ENCODE measurements at regions not wholly inside any gene's neighbourhood (a gene's known extent, or its start where the extent isn't known, plus 50 kb on each side); places are given as distances from the start of the nearest gene placed in this dataset.
"Not testable (repeated sequence)": the region's sequence is repeated elsewhere in the genome, so short reads cannot be mapped to it uniquely, and the experiment has no call there.

DNA sequence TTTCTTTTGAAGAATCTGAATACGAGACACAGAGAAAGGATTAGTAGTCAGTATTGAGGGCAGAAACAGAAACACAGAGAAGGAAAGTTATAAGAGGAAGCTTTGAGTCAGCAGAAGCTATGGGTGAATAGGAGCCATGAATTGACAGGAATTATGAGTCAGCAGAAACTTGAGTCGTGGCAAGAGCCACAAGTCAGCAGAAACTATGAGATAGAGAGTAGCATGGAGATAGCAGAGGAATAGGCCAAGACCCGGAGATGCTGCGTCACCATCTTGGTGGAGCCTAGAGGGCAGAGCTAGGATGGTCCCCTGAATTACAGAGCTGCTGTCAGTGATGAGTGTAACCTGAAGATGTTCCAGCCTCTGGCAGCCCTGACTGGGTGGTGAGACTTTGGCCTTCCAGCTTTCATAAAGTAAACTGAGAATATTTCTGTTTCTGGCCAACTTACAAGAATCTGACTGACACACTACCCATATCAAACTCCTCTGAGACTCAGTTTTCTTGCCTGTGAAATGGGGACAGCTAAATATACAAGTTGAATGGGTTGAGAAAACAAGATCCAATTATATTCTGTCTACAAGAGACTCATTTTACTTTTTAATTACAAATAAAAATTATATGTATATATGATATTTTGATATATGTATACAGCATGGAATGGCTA is 211.8 kb downstream of the NPIPA7 start:
- H3K4me3 ChIP-seq (ENCODE audit: low read depth, low read length); in situ Hi-C loops (cut with HindIII; ENCODE audit: low sequenced_read_pairs); DNase-seq (ENCODE audit: low read depth, low spot score): not testable (repeated sequence)

DNA sequence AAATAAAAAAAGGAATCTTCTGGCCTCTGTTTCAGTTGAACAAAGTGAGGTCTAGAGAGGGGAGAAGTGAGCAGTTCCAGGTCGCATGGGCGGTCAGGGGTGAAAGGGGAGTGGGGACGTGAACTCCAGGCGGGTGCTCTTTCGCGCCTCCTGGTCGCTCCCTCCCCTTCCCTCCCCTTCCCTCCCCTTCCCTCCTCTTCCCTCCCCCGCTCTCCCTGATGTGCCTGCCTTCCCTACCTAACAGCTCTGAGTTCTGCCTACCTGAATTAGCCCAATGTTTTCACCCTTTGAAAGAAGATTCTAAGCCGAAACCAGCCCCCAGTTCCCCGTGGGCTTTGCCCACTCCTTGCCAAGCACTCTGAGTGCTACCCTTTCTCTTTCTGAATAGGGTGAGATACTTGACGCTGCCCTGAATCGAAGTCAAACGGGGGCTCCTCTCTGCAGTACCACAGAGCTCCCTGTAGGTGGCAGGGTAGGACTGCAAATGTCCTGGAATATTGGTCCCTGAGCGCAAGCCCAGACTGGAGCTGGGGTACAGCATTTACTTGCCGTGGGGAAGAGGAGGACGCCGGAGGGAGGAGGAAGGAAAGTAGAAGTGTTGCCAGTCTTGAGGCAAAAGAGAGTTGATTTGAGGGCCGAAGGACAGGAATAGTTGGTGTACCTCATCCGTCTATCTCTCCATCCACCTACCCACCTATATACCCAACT is 214.4 kb downstream of the NPIPA7 start:
- TF ChIP-seq, protein P1, sequence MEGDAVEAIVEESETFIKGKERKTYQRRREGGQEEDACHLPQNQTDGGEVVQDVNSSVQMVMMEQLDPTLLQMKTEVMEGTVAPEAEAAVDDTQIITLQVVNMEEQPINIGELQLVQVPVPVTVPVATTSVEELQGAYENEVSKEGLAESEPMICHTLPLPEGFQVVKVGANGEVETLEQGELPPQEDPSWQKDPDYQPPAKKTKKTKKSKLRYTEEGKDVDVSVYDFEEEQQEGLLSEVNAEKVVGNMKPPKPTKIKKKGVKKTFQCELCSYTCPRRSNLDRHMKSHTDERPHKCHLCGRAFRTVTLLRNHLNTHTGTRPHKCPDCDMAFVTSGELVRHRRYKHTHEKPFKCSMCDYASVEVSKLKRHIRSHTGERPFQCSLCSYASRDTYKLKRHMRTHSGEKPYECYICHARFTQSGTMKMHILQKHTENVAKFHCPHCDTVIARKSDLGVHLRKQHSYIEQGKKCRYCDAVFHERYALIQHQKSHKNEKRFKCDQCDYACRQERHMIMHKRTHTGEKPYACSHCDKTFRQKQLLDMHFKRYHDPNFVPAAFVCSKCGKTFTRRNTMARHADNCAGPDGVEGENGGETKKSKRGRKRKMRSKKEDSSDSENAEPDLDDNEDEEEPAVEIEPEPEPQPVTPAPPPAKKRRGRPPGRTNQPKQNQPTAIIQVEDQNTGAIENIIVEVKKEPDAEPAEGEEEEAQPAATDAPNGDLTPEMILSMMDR (IDR thresholded peaks at IDR 0.05; ENCODE audit: low read depth, low read length), result peak; percentile 49
- DNase-seq (ENCODE audit: low read depth, low spot score), result peak; percentile 0
- in situ Hi-C loops (cut with HindIII; ENCODE audit: low sequenced_read_pairs); H3K4me3 ChIP-seq (ENCODE audit: low read depth, low read length): not testable (repeated sequence)

DNA sequence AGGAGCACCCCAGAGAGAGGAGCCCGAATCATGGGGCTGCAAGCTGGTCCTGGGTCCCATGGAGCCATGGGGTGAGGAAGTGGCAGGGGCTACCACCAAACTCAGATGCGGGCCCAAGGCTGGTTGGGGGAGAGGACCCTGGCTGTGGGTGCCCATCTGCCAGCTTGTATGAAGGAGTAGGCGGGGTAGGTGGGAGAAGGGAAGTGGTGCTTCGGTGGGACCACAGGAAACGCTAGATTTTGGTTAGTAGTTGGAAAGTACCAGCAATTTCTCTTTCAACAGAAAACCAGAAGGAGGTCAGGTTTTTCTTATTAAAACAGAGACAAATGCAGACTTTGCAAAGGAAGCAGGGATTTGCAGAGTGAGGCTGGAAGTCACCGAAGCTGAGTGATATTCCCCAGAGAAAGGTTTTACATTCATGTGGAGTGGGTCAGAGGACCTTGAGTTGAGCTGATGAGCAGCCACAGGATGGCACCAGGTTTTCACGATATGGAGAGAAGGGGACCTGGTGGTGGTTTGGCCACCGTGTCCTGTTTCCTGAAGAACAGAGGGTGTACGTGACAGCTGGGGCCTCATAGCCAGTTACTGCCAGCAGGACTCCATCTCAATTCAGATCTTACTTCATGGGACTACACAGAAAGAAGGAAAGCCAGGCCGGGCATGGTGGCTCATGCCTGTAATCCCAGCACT is 216.2 kb downstream of the NPIPA7 start:
- H3K4me3 ChIP-seq (ENCODE audit: low read depth, low read length); in situ Hi-C loops (cut with HindIII; ENCODE audit: low sequenced_read_pairs); DNase-seq (ENCODE audit: low read depth, low spot score): not testable (repeated sequence)

DNA sequence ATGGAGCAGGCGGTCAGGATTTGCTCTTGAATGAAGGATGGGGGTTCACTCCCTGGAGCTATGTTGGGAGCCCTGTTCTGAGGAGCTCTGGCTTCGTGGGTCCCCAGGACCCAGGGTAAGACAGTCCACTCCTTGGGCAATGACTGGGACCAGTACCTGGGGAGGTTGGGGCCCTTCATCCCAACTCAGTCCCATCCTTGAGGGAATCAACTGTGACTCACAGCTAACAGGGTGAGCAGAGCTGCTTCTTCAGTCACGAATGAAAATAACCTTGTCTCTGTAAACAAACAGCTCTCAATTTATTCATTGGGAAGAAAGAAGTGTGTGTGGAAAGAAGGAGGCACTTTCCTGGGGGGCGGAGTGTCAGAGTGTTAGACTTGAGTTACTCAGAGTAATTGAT is 222.3 kb downstream of the NPIPA7 start:
- in situ Hi-C loops (cut with HindIII; ENCODE audit: low sequenced_read_pairs); H3K4me3 ChIP-seq (ENCODE audit: low read depth, low read length); DNase-seq (ENCODE audit: low read depth, low spot score): not testable (repeated sequence)

DNA sequence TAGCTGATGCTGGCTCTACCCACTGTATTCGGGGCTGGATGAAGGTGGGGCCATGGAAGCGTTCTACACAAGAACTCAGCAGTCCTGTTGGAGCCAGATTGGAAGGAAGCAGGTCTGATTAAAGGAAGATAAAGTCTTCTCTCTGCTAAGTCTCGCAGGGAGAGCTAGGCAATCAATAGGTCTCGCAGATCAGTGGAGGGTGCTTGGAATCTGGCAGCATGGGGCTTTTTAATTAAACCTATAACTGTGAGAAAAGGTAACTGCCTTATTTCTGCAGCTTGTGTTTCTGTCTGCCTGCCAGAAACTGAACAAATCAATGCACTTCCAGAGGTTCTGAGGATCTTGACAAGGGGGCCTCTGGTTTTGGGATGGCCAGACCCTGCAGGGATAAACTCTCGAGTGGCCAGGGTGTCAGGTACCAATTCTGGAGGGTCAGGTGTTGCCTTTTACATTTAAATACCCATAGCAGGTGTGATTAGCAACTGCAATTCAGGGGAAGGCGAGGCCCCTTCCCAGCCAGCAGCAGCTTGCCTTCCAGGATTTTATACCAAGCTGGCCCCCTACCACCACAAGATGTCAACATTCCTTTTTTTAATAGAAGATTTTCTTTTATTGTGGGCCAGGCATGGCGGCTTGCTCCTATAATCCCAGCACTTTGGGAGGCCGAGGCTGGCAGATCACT is 228.6 kb downstream of the NPIPA7 start:
- H3K4me3 ChIP-seq (ENCODE audit: low read depth, low read length); DNase-seq (ENCODE audit: low read depth, low spot score); in situ Hi-C loops (cut with HindIII; ENCODE audit: low sequenced_read_pairs): not testable (repeated sequence)

DNA sequence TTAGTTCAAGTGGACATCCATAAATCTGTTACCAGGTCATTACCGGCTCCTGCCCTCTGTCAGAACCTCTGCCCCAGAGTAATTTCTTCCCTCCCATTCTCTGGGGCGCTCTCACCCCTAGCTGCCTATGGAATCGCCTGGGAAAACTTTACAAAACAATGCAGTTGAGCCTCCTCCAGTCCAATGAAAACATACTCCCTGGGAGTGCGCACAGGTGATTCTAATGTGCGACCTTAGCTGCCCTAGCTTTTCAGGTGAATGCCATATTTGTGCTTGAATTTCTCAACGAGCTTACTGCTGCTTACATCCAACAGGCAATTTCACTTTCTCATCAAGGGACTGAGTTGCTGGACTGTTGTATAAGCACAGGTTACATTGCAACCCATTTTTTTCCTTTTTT is 230.7 kb downstream of the NPIPA7 start:
- in situ Hi-C loops (cut with HindIII; ENCODE audit: low sequenced_read_pairs); DNase-seq (ENCODE audit: low read depth, low spot score); H3K4me3 ChIP-seq (ENCODE audit: low read depth, low read length): not testable (repeated sequence)

DNA sequence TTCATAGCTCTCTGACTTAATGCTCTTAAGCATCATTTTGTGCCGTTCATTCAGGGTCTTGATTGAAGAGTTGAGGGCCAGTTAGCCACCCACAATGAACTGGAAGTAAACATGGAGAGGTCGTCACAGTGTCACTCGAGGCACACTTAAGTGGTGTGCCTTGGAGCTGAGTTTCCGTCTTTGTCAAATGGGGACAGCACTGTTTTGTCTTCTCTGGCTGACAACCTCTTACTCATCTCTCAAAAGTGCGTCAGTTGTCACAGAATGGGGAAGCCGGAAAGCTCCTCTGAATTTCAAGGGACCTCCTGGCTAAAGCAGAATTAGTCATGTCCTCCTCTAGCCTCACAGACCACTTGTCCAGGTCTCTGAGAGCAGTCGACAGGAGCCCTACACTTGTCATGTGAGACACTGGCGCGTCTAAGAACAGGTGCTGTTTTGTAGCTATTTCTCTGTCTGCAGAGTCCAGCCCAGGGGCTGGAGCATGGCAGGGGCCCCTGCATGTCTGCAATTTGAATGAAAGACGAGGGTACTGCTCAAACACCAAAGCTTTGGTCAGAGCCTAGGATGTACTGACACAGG is 231.5 kb downstream of the NPIPA7 start:
- H3K4me3 ChIP-seq (ENCODE audit: low read depth, low read length); DNase-seq (ENCODE audit: low read depth, low spot score); in situ Hi-C loops (cut with HindIII; ENCODE audit: low sequenced_read_pairs): not testable (repeated sequence)

DNA sequence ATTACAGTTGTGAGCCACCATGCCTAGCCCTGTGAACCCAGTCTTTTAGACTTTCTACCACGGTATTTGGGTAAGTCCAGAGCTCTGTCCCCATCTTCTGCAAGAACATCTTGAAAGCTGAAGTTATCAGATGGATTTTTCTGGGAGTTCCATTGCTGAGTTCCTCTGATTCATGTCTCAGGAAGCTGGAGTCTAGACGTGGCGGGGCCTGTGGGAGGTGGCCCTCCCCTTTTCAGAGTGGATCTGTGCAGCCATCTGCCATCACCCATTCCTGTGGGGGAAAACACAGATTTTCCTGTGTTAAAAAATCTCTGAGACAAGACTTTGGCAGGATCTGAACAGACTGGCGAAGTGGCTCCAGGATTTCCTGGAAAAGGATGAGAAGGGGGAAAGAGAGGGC is 234.3 kb downstream of the NPIPA7 start:
- DNase-seq (ENCODE audit: low read depth, low spot score); in situ Hi-C loops (cut with HindIII; ENCODE audit: low sequenced_read_pairs); H3K4me3 ChIP-seq (ENCODE audit: low read depth, low read length): not testable (repeated sequence)

DNA sequence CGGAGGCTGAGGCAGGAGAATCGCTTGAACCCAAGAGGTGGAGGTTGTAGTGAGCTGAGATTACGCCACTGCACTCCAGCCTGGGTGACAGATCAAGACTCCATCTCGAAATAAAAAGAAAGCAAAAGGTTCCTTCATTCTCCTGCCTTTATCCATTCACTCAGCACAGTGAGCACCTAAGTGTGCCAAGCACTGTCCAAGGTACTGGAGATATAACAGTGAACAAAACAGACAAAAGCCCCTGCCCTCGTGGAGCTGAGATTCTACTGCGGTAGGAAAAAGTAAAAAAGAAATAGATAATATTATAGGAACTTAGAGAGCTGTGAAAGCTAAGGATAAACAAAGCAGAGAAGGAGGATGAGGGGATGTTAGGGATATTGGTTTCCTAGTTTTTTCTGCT is 235.5 kb downstream of the NPIPA7 start:
- in situ Hi-C loops (cut with HindIII; ENCODE audit: low sequenced_read_pairs), result not testable (repeated sequence)

DNA sequence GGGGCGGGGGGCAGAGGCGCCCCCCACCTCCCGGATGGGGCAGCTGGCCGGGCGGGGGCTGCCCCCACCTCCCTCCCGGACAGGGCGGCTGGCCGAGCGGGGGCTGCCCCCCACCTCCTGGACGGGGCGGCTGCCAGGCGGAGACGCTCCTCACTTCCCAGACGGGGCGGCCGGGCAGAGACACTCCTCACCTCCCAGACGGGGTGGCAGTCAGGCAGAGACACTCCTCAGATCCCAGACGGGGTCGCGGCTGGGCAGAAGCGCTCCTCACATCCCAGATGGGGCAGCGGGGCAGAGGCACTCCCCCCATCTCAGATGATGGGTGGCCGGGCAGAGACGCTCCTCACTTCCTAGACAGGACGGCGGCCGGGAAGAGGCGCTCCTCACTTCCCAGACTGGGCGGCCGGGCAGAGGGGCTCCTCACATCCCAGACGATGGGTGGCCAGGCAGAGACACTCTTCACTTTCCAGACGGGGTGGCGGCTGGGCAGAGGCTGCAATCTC is 240.1 kb downstream of the NPIPA7 start:
- DNase-seq (ENCODE audit: low read depth, low spot score); H3K4me3 ChIP-seq (ENCODE audit: low read depth, low read length); in situ Hi-C loops (cut with HindIII; ENCODE audit: low sequenced_read_pairs): not testable (repeated sequence)

More for the DNA sequence above, 235.5 kb downstream of the NPIPA7 start:
- not testable (repeated sequence) for H3K4me3 ChIP-seq (ENCODE audit: low read depth, low read length); DNase-seq (ENCODE audit: low read depth, low spot score)

DNA sequence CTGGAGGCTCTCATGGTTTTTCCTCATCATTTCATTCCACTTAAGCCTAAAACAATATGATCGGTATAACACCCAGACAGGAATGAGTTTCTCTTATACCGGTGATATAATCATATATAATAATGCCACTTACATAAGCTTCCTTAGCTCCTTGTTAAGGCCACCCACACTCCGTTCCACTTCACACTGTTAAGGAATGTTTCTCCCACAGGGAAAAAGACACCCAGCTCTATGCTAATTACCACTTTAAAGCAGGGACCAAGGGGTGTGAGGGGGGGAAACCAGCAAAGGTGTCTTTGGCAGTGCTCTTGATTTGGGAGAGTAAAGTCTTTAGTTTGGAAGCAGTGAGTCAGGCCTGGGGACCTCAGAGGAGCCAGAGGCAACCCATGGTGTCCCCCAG is 245.4 kb downstream of the NPIPA7 start:
- in situ Hi-C loops (cut with HindIII; ENCODE audit: low sequenced_read_pairs); DNase-seq (ENCODE audit: low read depth, low spot score); H3K4me3 ChIP-seq (ENCODE audit: low read depth, low read length): not testable (repeated sequence)

DNA sequence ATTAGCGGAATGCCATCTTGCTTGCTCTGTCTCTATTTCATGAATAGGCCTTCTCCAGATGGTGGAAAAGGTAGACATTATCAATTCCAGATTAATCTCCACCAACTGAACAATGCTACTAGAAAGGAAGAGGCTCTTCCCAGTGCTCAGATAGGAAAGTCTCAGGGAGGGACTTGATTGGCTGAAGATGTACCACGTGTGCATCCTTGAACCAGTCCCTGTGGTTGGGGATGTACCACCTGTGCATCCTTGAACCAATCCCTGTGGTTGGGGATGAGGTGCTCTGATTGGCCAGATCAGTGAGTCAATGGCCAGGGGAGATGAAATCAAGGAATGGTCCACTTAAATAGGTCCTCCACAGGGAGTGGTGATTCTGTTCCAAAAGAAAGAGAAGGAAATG is 246.2 kb downstream of the NPIPA7 start:
- H3K4me3 ChIP-seq (ENCODE audit: low read depth, low read length); DNase-seq (ENCODE audit: low read depth, low spot score); in situ Hi-C loops (cut with HindIII; ENCODE audit: low sequenced_read_pairs): not testable (repeated sequence)

DNA sequence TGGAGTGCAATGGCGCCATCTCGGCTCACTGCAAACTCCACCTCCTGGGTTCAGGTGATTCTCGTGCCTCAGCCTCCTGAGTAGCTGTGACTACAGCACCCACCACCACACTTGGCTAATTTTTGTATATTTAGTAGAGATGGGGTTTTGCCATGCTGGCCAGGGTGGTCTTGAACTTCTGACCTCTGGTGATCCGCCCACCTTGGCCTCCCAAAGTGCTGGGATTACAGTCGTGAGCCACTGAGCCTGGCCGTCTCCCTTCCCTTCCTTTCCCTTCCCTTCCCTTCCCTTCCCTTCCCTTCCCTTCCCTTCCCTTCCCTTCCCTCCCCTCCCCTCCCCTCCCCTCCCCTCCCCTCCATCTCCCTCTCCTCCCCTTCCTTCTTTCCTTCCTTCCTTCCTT is 248.9 kb downstream of the NPIPA7 start:
- H3K4me3 ChIP-seq (ENCODE audit: low read depth, low read length); in situ Hi-C loops (cut with HindIII; ENCODE audit: low sequenced_read_pairs); DNase-seq (ENCODE audit: low read depth, low spot score): not testable (repeated sequence)

DNA sequence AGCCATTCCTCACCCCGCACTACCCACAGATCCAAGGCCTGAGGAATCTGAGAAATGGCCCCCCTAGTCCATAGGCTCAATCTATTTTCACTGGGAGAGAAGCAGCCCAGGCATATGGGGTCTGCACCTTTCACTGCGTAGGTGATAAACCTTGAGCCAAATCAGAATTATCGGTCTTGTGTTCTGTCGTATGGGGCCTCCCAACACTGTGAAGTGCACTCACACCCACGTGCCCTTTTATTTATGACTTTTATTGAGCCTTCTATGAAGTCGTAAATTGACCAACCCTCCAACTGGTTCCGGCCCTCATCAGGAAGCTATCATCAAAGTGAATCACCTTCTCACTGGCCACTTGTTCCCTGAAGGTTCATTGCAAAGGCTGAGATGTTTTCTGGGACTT is 259.3 kb downstream of the NPIPA7 start:
- in situ Hi-C loops (cut with HindIII; ENCODE audit: low sequenced_read_pairs); DNase-seq (ENCODE audit: low read depth, low spot score); H3K4me3 ChIP-seq (ENCODE audit: low read depth, low read length): not testable (repeated sequence)

DNA sequence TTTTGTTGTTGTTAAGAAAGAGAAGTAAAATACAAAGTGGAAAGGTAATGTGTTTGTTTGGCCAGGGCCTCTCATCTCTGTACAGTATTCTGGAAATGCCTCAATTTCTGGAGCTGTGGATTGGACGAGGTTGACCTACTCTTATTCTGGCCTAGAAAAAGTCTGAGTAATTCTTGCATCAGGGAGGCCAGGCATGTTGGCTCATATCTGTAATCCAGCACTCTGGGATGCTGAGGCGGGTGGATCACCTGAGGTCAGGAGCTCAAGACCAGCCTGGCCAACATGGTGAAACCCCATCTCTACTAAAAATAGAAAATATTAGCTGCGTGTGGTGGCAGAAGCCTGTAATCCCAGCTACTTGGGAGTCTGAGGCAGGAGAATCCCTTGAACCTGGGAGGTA is 259.8 kb downstream of the NPIPA7 start:
- in situ Hi-C loops (cut with HindIII; ENCODE audit: low sequenced_read_pairs); H3K4me3 ChIP-seq (ENCODE audit: low read depth, low read length); DNase-seq (ENCODE audit: low read depth, low spot score): not testable (repeated sequence)

Data from astrocyte of the spinal cord (primary cell).